Stimulated activated CD8-positive, alpha-beta memory T cell treated with anti-CD3 and anti-CD28 coated beads, Interleukin-15, amount 100 ng/mL, for 4 hours (primary cell): ENCODE measurements at regions not wholly inside any gene's neighbourhood (a gene's known extent, or its start where the extent isn't known, plus 50 kb on each side); places are given as distances from the start of the nearest gene placed in this dataset.

Source experiments
- DNase-seq, 2 donors: peaks; one replicate each; pipeline ENCODE4 v3.0.0-alpha.2; 2020; ENCODE audit warnings: low read depth in 2 of 2

DNA sequence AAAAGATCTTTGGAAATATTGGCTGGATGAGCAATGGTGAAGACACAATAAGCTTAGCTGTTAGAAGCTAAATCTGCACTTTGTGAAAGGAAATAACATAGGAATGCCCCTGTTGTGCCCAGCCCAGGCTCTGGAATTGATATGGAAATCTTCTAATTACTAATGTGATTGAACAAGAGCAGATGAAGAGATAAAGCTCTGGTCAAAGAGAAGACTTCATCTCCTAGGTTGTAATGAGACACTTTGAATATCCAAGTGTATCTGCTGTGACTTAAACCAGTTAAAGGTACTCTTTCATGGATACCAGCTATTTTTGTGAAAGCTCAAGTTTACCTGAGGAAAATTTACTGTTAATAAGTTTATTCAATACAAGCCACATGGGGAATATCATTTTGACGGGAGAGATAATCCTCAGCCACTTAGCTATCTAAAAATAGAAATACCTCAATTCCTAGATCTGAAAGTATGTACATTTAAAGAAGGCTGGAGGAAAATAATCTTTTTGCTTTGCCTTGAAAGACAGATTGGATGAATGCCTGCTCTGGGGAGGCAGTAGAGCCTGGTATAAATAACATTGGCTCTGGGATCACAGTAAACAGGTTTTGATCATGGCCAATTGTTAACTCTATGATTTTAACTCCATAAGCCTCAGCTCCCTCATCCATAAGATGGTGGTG is 494.0 kb upstream of the B3GALT2 start:
- no peak for DNase-seq

DNA sequence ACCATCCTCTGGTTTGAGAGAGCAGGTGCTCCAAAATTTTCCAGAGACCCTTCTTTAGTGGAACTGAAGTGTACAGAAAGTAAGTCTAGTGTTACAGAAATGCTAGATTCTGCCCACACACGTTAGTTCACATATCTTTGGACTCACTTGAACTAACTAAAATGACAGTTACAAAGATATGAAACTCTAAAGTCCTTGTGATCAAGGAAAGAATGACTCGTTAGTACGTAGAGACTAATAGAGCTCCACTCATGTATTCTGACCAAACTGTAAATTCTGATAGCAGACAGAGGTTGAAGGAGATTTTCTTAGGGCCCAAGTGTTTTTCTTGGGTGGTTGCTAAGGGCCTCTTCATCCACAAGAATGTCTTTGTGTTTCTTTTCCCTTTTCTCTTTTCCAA is 491.5 kb upstream of the B3GALT2 start:
- DNase-seq = no peak

DNA sequence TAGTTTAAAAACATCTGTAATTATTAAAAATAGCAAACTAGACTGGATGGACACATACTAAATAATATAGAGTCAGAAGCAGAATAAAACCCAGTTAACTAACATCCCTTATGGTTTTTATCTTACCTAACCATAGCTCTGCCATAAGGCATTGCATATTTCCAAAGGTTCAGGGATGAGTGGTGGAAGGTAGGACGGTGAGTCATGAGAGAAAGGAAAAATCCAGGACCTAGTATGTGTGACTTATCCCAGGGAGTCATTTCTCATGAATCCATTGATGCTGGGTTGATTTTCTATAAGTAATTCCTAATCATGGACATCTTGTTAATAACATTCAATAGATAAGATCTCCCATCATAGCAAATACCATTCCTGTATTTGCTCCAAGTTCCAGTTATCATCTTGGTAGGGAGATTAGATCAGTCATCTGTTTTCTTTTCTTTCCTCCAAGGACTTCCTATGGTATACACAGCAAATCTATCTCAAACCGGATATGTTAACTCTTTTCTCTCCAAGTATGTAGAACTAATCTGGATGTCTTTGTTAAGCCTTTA is 490.7 kb upstream of the B3GALT2 start:
- DNase-seq = no peak

DNA sequence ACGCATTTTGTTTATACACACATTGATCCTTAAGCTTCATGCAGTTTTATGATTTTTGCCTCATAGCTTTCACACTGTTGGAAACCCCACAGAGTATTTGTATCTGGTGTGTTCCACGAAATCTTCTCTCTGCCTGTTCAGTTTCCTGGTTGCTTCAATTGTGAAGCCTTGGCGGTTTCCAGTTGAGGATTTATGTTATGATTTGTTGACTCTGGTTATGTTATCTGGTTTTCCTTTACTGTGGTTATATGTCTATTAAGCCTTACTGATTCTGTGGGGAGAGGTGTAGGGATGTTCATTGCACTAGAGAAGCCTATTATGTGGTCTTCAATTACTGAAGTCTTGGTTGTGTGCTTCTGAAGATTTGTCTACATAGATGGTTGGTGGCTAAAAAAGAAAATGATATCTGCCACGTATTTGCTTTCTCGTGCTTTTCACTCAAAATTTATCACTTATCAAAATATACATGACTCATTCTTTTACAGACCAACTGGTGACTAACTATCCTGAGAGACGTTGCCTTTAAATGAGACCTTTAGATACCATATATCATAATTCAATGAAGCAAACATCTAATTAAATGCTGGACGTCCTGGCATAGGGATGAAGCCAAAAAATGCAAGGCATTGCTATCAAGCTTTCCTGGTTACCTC is 488.0 kb upstream of the B3GALT2 start:
- no peak for DNase-seq

DNA sequence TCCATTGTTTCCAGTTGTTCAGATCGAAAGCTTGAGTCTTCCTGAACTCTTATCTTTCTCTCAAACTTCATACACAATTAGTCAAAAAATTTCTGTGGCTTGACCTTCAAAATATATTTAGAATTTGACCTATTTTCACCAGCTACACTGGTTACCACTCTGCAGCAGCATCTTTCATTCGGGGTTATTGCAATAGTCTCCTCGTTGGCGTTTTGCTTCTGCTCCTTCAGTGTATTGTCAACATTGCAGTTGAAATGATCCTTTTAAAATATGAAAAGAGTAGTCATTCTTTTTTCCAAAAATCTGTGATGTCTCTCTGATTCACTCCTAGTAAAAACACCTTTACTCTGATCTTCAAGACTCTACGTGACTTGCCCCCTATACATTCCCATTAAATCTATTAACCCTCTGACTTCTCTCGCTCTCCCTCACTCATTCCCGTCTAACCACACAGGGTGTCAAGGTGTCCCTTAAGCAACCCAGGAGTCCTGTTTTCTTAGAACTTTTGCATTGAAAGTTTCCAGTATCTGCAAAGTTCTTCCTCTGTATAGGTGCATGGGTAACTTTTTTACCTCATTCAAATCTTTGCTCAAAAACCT is 480.2 kb upstream of the B3GALT2 start:
- no peak for DNase-seq

DNA sequence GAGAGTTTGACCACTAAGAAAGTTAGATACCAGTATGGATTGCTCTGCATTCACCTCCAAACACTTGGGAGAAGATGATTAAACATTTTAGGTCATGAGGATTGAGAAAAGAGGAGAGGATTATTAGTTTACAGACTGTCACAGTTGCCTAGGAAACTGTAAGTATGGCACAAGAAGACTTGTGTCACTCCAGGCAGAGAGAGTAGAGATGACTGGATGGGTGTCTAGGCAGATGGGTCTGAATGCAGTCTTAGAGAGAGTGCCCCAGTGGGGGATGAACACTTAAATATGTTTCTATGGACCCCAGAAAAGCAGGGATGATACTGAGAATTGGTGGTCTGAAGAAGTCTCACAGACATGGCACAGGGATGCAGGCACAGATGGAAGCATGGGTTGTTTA is 477.6 kb upstream of the B3GALT2 start:
- DNase-seq = no peak

DNA sequence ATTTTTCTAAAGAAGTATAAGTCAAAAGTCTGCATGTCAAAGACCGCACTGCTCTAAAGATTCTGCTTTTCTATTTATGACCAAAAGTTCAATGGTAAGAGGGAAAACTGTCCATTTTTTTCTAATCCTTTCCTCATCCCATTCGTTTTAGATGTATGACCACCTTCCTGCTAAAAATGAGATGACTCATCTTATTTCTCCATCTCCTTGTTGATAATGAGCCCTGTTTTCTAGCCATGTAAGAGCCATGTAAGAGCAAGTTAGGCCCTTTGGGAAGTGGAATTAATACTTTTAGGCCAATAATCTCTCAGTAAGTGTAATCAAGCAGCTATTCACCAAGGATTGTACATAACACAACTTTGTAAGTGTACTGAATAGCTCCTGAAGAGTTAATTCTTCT is 475.6 kb upstream of the B3GALT2 start:
- no peak for DNase-seq

DNA sequence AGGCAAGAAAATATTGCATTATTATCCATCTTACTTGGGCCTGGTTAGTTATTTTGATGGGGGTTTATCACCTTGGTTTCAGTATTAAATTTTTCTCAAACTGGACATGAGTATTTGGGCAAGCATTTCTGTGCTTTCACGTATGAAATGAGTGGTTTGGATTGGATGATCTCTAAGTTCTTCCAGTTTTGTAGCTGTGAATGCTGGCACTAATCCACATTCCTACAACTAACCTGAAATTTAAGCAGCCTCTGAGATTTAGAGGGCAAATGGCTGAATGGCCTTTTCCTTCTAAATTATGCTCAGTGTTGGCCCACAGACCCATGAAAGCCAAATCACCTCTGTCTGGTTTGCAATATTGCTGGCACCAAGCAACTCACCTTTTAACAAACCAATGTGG is 475.0 kb upstream of the B3GALT2 start:
- no peak for DNase-seq

DNA sequence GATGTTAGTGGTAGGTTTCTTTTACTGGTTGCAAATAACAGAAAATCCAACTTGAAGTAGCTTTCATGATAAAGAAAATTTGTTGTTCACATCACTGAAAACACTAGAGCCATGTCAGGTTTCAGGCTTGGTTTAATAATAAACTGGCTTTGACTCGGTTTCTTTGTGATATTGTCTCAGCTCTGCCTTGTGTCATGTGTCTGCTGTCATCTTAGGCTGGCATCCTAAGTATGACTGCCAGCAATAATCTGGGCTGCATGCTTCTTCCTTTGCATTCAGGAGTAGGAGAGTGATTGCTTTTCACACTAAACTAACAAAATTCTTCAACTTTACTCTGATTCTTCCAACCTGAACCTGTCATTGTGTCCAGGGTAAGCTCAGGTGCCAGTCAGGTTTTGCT is 474.0 kb upstream of the B3GALT2 start:
- no peak for DNase-seq

DNA sequence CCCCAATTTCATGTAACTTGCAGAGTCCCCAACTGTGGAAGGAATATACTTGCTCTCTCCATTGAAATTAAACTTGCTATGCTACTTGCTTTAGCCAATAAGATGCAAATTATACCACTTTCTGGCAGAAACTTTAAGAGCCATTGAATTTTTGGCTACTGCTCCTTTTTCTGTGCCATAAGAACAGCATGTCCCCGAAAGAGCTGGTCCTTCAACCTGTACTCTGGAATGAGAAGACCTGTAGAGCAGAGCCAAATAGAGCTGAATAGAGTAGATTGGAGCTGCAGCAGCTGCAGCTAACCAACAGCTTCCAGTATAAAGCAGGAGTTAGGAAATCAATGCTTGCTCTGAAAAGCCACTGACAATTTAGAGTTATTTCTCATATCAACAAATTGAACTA is 472.3 kb upstream of the B3GALT2 start:
- no peak for DNase-seq

DNA sequence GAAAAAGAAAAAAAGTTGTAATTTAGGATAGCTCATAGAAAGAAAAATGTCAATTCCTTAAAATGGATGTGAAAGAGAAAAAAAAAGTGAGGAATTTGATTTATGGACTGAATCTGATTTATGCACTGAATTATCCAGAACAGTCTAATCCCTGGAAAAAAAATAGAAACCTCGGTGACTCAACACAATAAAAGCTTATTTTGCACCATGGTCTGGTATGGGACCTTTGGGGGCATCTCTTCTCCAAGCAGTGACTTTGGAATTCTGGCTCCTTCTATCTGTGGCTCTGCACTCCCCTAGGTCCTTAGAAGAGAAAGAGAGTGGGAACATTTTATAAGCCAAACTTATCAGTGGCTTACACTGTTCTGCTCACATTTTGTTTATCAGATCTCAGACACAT is 471.7 kb upstream of the B3GALT2 start:
- DNase-seq = no peak

DNA sequence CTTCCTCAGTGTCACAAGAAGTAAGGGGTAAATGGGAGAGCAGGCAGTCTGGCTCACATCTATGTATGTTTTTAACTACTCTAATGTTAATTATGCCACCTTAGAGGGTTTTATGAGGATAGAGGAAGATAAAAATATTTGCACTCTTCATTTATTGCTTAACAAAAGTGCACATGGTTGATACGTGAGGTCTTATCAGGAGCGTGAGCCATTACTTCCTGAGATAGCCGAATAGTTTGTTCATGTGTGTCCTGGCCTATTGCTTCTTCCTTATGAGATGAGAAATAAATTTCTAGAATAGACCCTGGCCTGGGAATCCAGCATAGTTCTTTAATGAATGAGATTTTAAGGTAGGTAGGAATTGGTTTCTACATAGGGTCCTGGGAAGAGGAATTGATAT is 471.1 kb upstream of the B3GALT2 start:
- DNase-seq = no peak

DNA sequence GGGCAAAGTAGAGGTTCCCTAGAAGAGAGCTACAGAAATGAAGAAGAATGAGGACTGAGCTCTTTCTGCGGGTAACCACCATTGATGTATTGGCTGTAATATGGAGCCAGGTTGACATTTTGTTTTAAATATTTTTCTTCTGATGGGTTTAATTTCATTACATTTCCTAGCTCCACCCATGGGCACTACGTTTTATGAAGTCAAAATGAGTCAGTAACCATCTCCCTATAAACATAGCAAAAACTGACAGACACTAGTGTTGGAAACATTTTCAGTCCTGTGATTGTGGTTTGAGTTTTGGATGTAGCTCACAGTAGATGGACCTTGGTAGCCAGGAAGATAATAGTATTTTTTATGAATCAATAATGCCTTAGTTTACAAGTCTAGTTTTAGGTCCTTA is 470.4 kb upstream of the B3GALT2 start:
- no peak for DNase-seq

DNA sequence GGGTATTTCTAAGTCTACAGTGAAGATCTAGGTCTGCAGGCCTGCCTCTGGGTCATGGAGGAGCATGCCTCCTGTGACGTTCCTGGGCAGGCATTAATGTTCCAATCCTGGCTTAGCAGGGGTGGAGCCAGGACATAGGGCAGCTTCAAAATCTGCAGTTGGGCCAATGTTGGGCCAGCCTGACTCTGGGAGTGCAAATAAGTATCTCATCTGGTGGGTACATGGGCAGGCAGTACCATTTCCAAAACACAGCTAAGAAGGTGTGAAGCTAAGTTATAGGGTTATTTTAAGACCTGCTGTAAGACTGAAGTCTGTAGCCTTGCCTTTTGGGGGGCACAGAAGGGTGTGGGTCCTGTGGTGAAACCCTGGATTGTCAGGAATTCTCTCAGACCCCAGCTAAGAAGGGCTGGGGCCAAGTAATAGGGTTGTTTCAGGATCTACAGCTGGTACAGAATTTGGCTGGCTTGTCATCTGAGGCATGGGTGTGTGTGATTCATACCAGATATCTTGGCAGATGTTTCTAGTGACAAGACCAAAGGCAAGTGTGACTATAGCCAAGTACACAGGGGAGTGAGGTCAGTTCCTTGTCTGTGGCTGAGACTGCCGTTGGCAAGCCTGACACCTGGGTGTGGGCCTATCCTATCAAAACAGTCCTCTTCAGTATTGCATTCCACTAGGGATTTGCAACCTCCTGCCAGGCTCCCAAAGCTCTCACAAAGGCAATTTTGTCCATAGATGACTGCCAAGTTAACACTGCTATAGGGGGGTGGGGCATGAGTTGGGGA is 468.7 kb upstream of the B3GALT2 start:
- DNase-seq = no peak

DNA sequence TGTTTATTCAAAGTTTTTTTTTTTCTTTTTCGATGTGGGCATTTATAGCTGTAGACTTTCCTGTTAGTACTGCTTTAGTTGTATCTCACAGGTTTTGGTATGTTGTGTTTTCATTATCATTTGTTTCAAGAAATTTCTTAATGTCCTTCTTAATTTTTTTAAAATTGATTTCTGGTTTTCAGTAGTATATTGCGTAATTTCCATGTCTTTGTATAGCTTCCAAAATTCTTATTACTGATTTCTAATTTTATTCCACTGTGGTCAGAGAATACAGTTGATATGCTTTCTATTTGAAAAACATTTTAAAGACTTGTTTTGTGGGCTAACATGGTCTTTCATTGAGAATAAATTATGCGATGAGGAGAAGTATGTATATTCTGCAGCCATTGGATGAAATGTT is 463.2 kb upstream of the B3GALT2 start:
- DNase-seq = no peak

DNA sequence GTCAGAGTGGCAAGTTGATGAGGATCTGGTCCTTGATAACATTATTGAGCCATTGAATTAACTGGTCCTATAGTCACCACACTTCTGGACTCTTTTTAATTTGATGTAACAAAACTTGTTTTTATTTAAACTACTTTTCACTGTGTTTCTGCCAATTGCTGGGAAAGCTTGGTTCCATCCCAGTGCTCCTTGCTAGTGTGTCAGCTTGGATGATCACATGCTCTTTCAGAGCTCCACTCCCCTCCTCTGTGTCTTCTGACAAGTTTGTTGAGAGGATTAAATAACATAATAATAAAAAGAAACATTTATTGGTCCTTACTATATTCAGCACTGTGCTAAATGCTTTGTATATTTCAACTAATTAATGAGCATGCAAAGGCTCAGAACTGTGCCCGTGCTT is 448.5 kb upstream of the B3GALT2 start:
- no peak for DNase-seq

DNA sequence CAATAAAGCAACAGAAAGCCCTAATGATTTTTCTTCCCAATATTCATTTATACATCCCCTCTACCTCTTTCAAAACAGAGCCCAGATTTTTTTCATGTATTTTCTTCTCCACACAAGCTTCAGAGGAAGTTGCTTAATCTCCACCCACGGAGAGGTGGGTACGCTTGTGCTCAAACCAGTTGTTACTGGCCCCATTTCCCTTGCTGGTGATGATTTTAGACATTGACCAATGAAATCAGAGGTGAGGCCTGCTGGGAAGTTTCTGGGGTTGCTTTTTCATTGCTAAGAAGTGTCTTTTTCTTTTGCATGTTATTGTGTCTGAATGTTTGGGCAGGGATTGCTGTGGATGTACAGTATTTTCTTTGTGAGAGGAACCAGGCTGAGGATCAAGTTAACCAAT is 448.1 kb upstream of the B3GALT2 start:
- no peak for DNase-seq

DNA sequence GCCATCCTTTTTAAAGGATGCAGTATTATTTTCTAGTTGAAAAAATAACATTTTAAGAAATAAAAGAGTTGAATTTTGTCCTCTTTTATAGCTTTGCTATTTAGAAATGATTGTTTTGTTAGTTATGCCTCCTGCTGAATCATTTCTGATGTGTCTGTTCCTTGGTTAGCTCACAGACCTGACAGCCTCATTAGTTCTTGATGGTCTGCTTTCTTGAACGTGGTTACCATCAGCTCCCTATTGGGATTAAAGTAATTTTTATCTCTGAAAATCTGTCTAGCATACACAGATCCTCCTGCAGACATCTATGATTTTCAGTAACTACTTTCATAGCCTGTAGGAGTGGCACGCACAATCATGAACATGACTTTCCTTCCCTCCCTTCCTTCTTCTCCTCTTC is 447.6 kb upstream of the B3GALT2 start:
- no peak for DNase-seq

DNA sequence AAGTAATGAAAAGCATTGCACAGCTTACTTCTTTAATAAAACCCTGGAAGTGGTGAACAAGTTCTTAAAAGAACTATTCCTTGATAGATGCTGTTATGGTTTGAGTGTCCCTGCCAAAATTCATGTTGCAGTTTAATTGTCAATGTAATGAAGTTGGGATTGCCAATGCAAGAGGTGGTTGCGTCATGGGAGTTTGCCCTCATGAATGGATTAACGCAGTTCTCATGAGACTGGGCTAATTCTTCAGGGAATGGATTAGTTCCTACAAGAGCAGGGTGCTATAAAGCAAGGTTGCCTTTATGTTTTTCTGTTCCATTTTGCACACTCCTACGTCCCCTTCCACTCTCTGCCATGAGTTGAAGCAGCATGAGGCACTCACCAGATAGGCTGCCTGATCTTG is 446.7 kb upstream of the B3GALT2 start:
- DNase-seq = no peak

DNA sequence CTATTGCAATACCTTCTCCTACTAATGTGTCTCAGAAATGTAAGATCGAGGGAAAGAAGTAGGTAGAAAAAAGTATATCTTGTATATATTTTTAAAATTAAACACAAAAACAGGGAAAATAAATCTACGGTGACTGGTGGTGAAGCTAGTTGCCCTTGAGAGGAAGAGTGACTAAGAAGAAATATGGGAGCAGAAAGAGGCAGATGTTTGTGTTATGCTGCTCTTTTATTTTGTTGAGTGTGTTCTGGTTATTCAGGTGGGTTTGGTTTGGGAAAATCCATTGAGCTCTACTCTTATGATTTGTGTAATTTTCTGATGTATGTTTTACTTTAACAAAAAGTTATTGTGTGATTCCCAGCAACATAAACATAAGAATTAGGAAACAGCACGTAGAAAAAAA is 444.9 kb upstream of the B3GALT2 start:
- DNase-seq = no peak

DNA sequence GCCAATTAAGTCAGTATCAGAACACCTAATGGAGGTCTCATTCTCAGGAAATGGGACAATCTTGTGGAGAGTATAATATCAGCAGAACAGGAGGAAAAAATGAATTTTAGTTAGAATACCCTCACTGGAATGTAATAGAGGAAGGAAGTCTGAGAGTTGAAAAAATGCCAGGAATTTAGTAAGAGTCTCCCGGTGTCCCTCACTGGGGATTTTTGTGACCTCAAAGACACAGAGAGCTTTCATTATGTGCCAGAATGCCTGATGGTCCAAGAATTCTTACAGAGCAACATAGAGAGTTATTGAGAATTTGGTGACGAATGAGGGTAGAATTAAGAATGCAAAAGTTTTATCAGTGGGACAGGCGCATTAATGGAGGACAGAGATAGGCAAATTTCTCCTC is 443.5 kb upstream of the B3GALT2 start:
- no peak for DNase-seq

DNA sequence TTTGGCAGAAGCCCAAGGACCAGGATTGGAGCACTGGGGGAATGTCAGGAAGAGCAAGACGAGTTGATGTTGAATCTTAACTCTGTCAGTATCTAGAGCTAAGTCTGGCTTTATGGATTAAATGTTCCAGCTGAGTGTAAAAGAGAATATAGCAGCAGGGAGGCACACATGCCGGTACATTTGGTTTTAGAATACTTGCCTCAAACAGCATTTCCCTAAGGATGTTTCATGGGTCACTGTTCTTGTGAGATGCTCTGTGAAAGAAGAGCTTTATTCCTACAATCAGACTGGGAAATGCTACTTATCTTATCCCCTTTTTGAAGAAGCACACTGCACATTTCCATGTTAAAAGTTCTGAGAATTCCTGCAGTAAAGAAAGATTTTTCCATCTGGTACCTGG is 440.3 kb upstream of the B3GALT2 start:
- DNase-seq = no peak

DNA sequence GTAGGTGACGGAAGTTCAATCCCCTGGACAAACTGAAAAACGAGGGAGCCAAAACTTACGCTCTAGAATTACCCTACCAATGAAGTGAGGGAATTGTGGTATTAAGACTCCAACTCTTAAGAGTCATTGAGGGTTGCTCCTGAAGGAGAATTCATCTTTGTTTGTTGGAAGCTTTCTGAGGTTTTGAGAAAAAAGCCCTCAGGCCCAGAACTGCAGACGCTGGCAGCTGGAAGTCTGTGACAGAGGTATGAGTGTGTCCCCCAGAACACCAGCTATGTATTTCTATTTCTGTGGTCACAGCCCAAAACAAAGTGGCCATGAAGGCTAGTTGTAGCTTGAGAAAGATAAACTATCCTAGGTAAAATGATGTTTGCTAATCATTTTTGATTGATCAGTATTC is 438.8 kb upstream of the B3GALT2 start:
- no peak for DNase-seq
